SIG-M5 treated with dmso at 0.1 percent for 504 hours (cell line): ENCODE measurements at regions not wholly inside any gene's neighbourhood (a gene's known extent, or its start where the extent isn't known, plus 50 kb on each side); places are given as distances from the start of the nearest gene placed in this dataset.

Experiments used
- DNase-seq: peaks from one replicate; lab custom pipeline; 2025; ENCODE audit not compliant: unreplicated experiment; lab: John Stamatoyannopoulos, UW

GRCh38 chrX:100120956-100121355, 289.1 kb downstream of the PCDH19 start:
- DNase-seq: no peak

DNA sequence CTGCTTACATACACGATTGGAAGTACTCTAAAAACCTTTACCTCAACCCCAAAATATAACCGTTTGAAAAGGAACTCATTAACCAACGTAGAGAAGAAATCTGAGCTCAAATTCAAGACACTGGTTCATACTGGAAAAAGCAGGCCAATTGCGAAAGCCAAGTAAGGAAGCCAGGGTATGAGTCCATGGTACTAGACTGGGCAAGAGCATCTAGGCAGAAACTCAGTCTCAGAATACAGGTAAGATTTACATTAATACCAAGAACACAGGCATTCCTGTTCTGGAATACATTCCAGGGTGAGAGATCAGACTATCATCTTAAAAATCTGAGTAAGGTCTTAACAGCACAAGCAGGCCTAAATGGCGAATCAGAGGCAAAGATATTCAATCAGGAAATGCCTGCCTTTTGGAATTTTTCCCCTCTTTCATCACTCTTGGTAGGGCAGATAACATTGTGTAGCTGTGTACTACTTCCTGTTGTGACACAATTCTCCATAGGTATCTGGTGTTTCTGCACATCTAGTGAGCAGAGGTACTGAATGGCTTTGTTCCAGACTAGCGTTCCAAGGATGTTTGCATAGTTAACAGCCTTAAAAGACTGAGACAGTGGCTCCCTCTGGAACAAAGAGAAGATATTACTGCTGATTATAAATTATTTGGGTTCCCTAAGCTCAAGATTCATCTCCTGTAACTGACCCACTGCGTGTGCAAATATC, 311.3 kb downstream of the PCDH19 start:
- DNase-seq: peak; percentile 12

GRCh38 chrX:100090931-100091330, 319.1 kb downstream of the PCDH19 start:
- DNase-seq: no peak

- no peak for DNase-seq
Measured at GRCh38 chrX:100089724-100090123, 320.3 kb downstream of the PCDH19 start.

GRCh38 chrX:100085846-100086245, 324.2 kb downstream of the PCDH19 start:
- DNase-seq: no peak

DNA sequence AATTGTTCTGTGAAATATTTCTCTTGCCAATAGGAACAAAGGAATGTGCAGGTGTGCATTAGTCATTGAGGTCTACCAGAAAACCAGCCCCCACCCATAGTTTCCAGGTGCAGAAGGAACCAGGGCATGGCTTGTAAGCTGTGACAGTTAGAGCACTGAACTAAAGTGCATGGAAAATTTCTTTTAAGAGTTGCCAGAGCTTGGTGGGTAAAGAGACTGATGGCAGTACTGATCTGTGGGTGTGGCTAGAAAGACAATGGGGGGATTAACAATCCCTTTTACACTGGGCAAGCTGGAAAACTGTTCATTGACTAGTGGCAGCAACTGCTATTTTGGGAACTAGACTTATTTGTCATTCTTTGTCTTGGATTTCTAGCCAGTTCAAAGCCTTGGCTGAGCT, 326.9 kb downstream of the PCDH19 start:
- no peak for DNase-seq

GRCh38 chrX:100081503-100081902, 328.6 kb downstream of the PCDH19 start:
- DNase-seq: no peak

DNA sequence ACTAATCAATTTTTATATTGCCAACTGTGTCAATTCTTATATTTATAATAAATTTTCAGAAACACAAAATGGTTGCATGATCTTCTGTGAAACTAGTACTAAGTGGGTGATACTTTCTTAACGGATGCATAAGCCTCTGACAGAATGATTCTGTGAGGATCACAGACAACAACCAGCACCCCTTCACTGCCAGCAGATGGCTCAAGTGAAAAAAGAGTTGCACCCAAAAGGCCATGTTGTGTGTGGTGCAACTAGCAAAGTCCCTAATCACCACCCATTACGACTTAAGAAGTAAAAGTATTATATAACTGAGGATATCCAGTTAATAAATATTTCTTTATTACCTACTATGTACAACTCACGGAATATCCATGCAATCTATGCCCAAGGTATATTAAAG, 334.0 kb downstream of the PCDH19 start:
- no peak for DNase-seq

- DNase-seq: no peak
Measured at GRCh38 chrX:100072336-100072735, 337.7 kb downstream of the PCDH19 start.

- no peak for DNase-seq
Measured at GRCh38 chrX:100070334-100070849, 339.7 kb downstream of the PCDH19 start.

- no peak for DNase-seq
Measured at GRCh38 chrX:100048156-100048555, 361.9 kb downstream of the PCDH19 start.
